SK-N-SH treated with all-trans-retinoic acid at 6 μM for 48 hours (cell line): ENCODE measurements at regions not wholly inside any gene's neighbourhood (a gene's known extent, or its start where the extent isn't known, plus 50 kb on each side); places are given as distances from the start of the nearest gene placed in this dataset.
"Not testable (repeated sequence)": the region's sequence is repeated elsewhere in the genome, so short reads cannot be mapped to it uniquely, and the experiment has no call there.

Experiments
- TSHZ2 ChIP-seq: fragments of 250-450 bp; sonication (Bioruptor Pico); IDR thresholded peaks from 2 replicates; pipeline ENCODE4 v1.5.0; 2020; ENCODE audit warnings: mild to moderate bottlenecking, moderate library complexity
- ZC3H10 ChIP-seq: fragments of 250-450 bp; sonication (Bioruptor Pico); IDR thresholded peaks from 2 replicates; pipeline ENCODE4 v1.5.1; 2021; ENCODE audit warnings: mild to moderate bottlenecking, moderate library complexity

DNA sequence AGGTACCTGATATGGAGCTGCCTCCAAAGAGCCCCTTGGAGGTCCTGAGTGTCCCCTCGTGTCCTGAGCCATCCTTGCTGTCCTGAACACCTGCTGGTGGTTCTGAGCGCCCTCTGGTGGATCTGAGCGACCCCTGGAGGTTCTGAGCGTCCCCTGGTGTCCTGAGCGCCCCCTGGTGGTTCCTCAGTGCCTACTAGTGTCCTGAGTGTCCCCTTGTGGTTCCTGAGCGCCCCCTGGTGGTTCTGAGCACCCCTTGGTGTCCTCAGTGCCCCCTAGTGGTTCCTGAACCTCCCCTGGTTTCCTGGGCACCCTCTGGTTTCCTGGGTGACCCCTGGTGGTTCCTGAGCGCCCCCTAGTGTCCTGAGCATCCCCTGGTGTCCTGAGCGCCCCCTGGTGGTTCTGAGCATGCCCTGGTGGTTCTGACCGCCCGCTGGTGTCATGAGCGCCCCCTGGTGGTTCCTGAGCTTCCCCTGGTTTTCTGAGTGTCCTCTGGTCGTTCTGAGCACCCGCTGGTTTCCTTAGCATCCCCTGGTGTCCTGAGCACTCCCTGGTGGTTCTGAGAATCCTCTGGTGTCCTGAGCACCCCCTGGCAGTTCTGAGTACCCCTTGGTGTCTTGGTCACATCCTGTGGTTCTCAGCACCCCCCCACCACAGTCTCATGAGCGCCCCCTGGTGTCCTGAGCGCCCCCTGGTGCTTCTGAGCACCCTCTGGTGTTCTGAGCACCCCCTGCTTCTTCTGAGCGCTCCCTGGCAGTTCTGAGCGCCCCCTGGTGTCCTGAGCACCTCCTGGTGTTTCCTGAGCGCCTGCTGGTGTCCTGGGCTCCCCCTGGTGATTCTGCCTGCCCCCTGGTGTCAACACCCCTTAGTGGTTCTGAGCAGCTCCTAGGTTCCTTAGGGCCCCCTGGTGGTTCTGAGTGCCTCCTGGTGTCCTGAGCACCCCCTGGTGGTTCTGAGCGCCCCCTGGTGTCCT is 93.0 kb downstream of the OR4M2 start:
- not testable (repeated sequence) for TF ChIP-seq TSHZ2, ZC3H10 (CRISPR knock-in tag)
